ENCODE measurements at regions not wholly inside any gene's neighbourhood (a gene's known extent, or its start where the extent isn't known, plus 50 kb on each side); places are given as distances from the start of the nearest gene placed in this dataset.

GRCh38 chr10:123502983-123503382 is 163.2 kb upstream of the GPR26 start:
- H3K4me3 ChIP-seq (ENCODE audit: low read depth in 1 of 2, low read length in 2 of 2): no peak overlapping the region
- no peak overlapping the region for H3K9ac ChIP-seq (ENCODE audit: low read depth, low read length)
- H3K4me1 ChIP-seq (ENCODE audit: insufficient read depth, low read length): no peaks in the 10 kb centered on the region
- no peak for ATAC-seq (ENCODE audit: insufficient read depth, low read depth)
- H3K27ac ChIP-seq (ENCODE audit: low read length): no peak overlapping the region
- H3K4me2 ChIP-seq (ENCODE audit: insufficient read depth, low read length): no peak overlapping the region
- DNase-seq: no peak
- H3K79me2 ChIP-seq (ENCODE audit: insufficient read depth, low read length): no peaks in the 10 kb centered on the region
- H3K9me3 ChIP-seq (ENCODE audit: insufficient read depth, low read length, severe bottlenecking): no peaks in the 10 kb centered on the region
- no peaks in the 10 kb centered on the region for H4K20me1 ChIP-seq (ENCODE audit: insufficient read depth, low read length)
- H3K36me3 ChIP-seq (ENCODE audit: insufficient read depth, low read length): no peaks in the 10 kb centered on the region
- H3K27me3 ChIP-seq (ENCODE audit: insufficient read depth, low read length, poor library complexity): peaks cover 11% of the 10 kb centered on the region
- TF ChIP-seq CTCF (IDR thresholded peaks at IDR 0.05; ENCODE audit: borderline replicate concordance, extremely low read depth, low read length, poor library complexity, severe bottlenecking) (peak; percentile 20), EZH2 (IDR thresholded peaks at IDR 0.05; ENCODE audit: borderline replicate concordance, low read depth, low read length, severe bottlenecking) (no peak)
- no peak overlapping the region for H2AFZ ChIP-seq (ENCODE audit: low read depth, low read length)

- DNase-seq (no peak), ATAC-seq (ENCODE audit: insufficient read depth, low read depth) (no peak)
- no peaks in the 10 kb centered on the region for H3K79me2 ChIP-seq (ENCODE audit: insufficient read depth, low read length)
- peaks cover 10% of the 10 kb centered on the region for H3K27me3 ChIP-seq (ENCODE audit: insufficient read depth, low read length, poor library complexity)
- no peak for TF ChIP-seq CTCF (IDR thresholded peaks at IDR 0.05; ENCODE audit: borderline replicate concordance, extremely low read depth, low read length, poor library complexity, severe bottlenecking)
- TF ChIP-seq EZH2 (IDR thresholded peaks at IDR 0.05; ENCODE audit: borderline replicate concordance, low read depth, low read length, severe bottlenecking): no peak
- H3K4me1 ChIP-seq (ENCODE audit: insufficient read depth, low read length): no peaks in the 10 kb centered on the region
- no peak overlapping the region for H3K4me2 ChIP-seq (ENCODE audit: insufficient read depth, low read length)
- no peak overlapping the region for H3K27ac ChIP-seq (ENCODE audit: low read length)
- H3K9ac ChIP-seq (ENCODE audit: low read depth, low read length): no peak overlapping the region
- no peaks in the 10 kb centered on the region for H4K20me1 ChIP-seq (ENCODE audit: insufficient read depth, low read length)
- no peak overlapping the region for H2AFZ ChIP-seq (ENCODE audit: low read depth, low read length)
- H3K9me3 ChIP-seq (ENCODE audit: insufficient read depth, low read length, severe bottlenecking): no peaks in the 10 kb centered on the region
- no peak overlapping the region for H3K4me3 ChIP-seq (ENCODE audit: low read depth in 1 of 2, low read length in 2 of 2)
- no peaks in the 10 kb centered on the region for H3K36me3 ChIP-seq (ENCODE audit: insufficient read depth, low read length)
Measured at GRCh38 chr10:123506455-123506854, 159.7 kb upstream of the GPR26 start.

- no peaks in the 10 kb centered on the region for H3K4me1 ChIP-seq (ENCODE audit: insufficient read depth, low read length)
- no peaks in the 10 kb centered on the region for H4K20me1 ChIP-seq (ENCODE audit: insufficient read depth, low read length)
- H3K9me3 ChIP-seq (ENCODE audit: insufficient read depth, low read length, severe bottlenecking): no peaks in the 10 kb centered on the region
- H3K79me2 ChIP-seq (ENCODE audit: insufficient read depth, low read length): no peaks in the 10 kb centered on the region
- no peak overlapping the region for H3K4me3 ChIP-seq (ENCODE audit: low read depth in 1 of 2, low read length in 2 of 2)
- H2AFZ ChIP-seq (ENCODE audit: low read depth, low read length): no peak overlapping the region
- TF ChIP-seq CTCF (IDR thresholded peaks at IDR 0.05; ENCODE audit: borderline replicate concordance, extremely low read depth, low read length, poor library complexity, severe bottlenecking) (no peak), EZH2 (IDR thresholded peaks at IDR 0.05; ENCODE audit: borderline replicate concordance, low read depth, low read length, severe bottlenecking) (no peak)
- H3K9ac ChIP-seq (ENCODE audit: low read depth, low read length): no peak overlapping the region
- no peak overlapping the region for H3K4me2 ChIP-seq (ENCODE audit: insufficient read depth, low read length)
- H3K36me3 ChIP-seq (ENCODE audit: insufficient read depth, low read length): no peaks in the 10 kb centered on the region
- DNase-seq: no peak
- H3K27ac ChIP-seq (ENCODE audit: low read length): no peak overlapping the region
- peaks cover 8% of the 10 kb centered on the region for H3K27me3 ChIP-seq (ENCODE audit: insufficient read depth, low read length, poor library complexity)
- no peak for ATAC-seq (ENCODE audit: insufficient read depth, low read depth)
Measured at GRCh38 chr10:123507298-123507697, 158.9 kb upstream of the GPR26 start.

- TF ChIP-seq CTCF (IDR thresholded peaks at IDR 0.05; ENCODE audit: borderline replicate concordance, extremely low read depth, low read length, poor library complexity, severe bottlenecking) (no peak), EZH2 (IDR thresholded peaks at IDR 0.05; ENCODE audit: borderline replicate concordance, low read depth, low read length, severe bottlenecking) (no peak)
- H3K79me2 ChIP-seq (ENCODE audit: insufficient read depth, low read length): no peaks in the 10 kb centered on the region
- no peak for DNase-seq
- no peak overlapping the region for H2AFZ ChIP-seq (ENCODE audit: low read depth, low read length)
- H3K27ac ChIP-seq (ENCODE audit: low read length): no peak overlapping the region
- no peak overlapping the region for H3K4me2 ChIP-seq (ENCODE audit: insufficient read depth, low read length)
- no peaks in the 10 kb centered on the region for H3K4me1 ChIP-seq (ENCODE audit: insufficient read depth, low read length)
- ATAC-seq (ENCODE audit: insufficient read depth, low read depth): no peak
- no peaks in the 10 kb centered on the region for H3K36me3 ChIP-seq (ENCODE audit: insufficient read depth, low read length)
- H3K9me3 ChIP-seq (ENCODE audit: insufficient read depth, low read length, severe bottlenecking): no peaks in the 10 kb centered on the region
- no peaks in the 10 kb centered on the region for H4K20me1 ChIP-seq (ENCODE audit: insufficient read depth, low read length)
- H3K4me3 ChIP-seq (ENCODE audit: low read depth in 1 of 2, low read length in 2 of 2): no peak overlapping the region
- H3K9ac ChIP-seq (ENCODE audit: low read depth, low read length): no peak overlapping the region
- peaks cover 5% of the 10 kb centered on the region for H3K27me3 ChIP-seq (ENCODE audit: insufficient read depth, low read length, poor library complexity)
Measured at GRCh38 chr10:123509338-123509737, 156.8 kb upstream of the GPR26 start.

Measured in DND-41 (cell line).